ENCODE measurements at regions not wholly inside any gene's neighbourhood (a gene's known extent, or its start where the extent isn't known, plus 50 kb on each side); places are given as distances from the start of the nearest gene placed in this dataset.

DNA sequence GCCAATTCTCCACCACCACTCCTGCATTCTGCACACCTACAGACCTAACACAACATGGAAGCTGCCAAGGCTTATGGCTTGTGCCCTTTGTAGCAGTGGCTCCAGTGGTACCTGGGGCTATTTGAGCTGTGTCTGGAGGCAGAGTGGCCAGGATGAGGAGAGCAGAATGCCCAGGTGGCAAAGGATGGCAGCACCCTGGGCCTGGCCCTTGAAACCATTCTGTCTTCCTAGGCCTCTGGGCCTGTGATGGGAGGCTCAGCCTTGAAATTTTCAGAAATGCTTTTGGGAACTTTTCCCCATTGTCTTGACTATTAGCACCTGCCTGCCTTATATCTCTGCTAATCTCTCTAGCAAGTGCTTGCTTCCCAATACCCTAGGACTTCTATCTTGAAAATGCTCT is 241.7 kb downstream of the TMEM167A start:
- Histone ChIP-seq H3K4ac (replicated peaks; ENCODE audit: insufficient read length, low read depth, low read length) (no peak overlapping the region), H2BK5ac (ENCODE audit: low read depth, low read length) (no peak overlapping the region), H3K18ac (ENCODE audit: extremely low read depth, low read length) (no peak overlapping the region), H3K79me1 (ENCODE audit: low read depth, low read length) (no peaks in the 10 kb centered on the region), H3K56ac (replicated peaks; ENCODE audit: insufficient read length, low read depth, low read length) (no peak overlapping the region), H4K91ac (replicated peaks; ENCODE audit: insufficient read length, low read length) (no peak overlapping the region), H4K5ac (ENCODE audit: insufficient read length, low read depth, low read length) (no peak overlapping the region), H3K23me2 (ENCODE audit: low read depth, low read length) (no peaks in the 10 kb centered on the region), H2BK12ac (ENCODE audit: low read depth, low read length) (no peak overlapping the region), H2BK15ac (ENCODE audit: low read length) (no peak overlapping the region), H3K4me3 (ENCODE audit: extremely low read depth in 1 of 4, insufficient read depth in 2 of 4, low read depth in 3 of 4, low read length in 4 of 4) (no peak overlapping the region), H4K20me1 (replicated peaks in 1 of 2; ENCODE audit: control insufficient read depth in 1 of 2, insufficient read depth in 2 of 2, low read length in 2 of 2) (no peaks in the 10 kb centered on the region), H3K36me3 (ENCODE audit: control insufficient read depth in 2 of 4, insufficient read depth in 4 of 4, low read length in 3 of 4) (peaks cover 0 to 8% (median 0%) of the 10 kb centered on the region in 4 experiments; a peak in 2 of 8 replicates), H3K27ac (ENCODE audit: low read depth, low read length) (no peak overlapping the region), H3K9me3 (ENCODE audit: insufficient read depth in 2 of 2, low read depth in 1 of 2, low read length in 1 of 2) (peaks cover 12 to 25% of the 10 kb centered on the region in 2 experiments), H3K27me3 (replicated peaks in 1 of 4; ENCODE audit: control insufficient read depth in 3 of 4, extremely low read depth in 1 of 4, insufficient read depth in 3 of 4, low read length in 3 of 4) (no peaks in the 10 kb centered on the region), H2BK120ac (replicated peaks; ENCODE audit: low read depth, low read length) (no peak overlapping the region), H3K4me2 (ENCODE audit: insufficient read depth in 1 of 2, low read depth in 2 of 2, low read length in 2 of 2) (no peak overlapping the region), H3K9ac (replicated peaks in 1 of 4; ENCODE audit: extremely low read depth in 1 of 4, low read depth in 3 of 4, low read length in 3 of 4) (no peak overlapping the region), H3K4me1 (replicated peaks in 1 of 4; ENCODE audit: control insufficient read depth in 3 of 4, insufficient read depth in 4 of 4, low read length in 3 of 4) (peaks cover 0 to 4% (median 0%) of the 10 kb centered on the region in 4 experiments; a peak in 2 of 7 replicates), H4K8ac (ENCODE audit: extremely low read depth, insufficient read depth, low read length) (no peak overlapping the region), H2AFZ (ENCODE audit: low read length) (no peak overlapping the region), H2BK20ac (ENCODE audit: low read length) (no peak overlapping the region), H3K79me2 (ENCODE audit: control insufficient read depth in 1 of 2, insufficient read depth in 2 of 2, low read length in 2 of 2) (no peaks in the 10 kb centered on the region), H2AK5ac (ENCODE audit: low read depth, low read length) (no peak overlapping the region), H3K23ac (ENCODE audit: insufficient read length) (no peak overlapping the region), H3K14ac (ENCODE audit: insufficient read length) (no peak overlapping the region)
- POLR2A ChIA-PET (ENCODE audit: partially characterized antibody), result no interaction called here
- CTCF ChIA-PET (ENCODE audit: partially characterized antibody), result no interaction called here
- no peak for DNase-seq (ENCODE audit: low read depth in 1 of 2, low spot score in 2 of 2)
- FAIRE-seq, result no peak
- no peak for TF ChIP-seq JUN (IDR thresholded peaks at IDR 0.05; ENCODE audit: low read depth, low read length)
- TF ChIP-seq CHD1 (IDR thresholded peaks at IDR 0.05; ENCODE audit: low read depth, low read length), result no peak
- TF ChIP-seq CREB1 (IDR thresholded peaks at IDR 0.05), result no peak
- no peak for TF ChIP-seq RBBP5 (IDR thresholded peaks at IDR 0.05; ENCODE audit: borderline replicate concordance, low read depth, low read length)
- TF ChIP-seq, protein P1, sequence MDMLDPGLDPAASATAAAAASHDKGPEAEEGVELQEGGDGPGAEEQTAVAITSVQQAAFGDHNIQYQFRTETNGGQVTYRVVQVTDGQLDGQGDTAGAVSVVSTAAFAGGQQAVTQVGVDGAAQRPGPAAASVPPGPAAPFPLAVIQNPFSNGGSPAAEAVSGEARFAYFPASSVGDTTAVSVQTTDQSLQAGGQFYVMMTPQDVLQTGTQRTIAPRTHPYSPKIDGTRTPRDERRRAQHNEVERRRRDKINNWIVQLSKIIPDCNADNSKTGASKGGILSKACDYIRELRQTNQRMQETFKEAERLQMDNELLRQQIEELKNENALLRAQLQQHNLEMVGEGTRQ (IDR thresholded peaks at IDR 0.05; ENCODE audit: low read length), result no peak
- TF ChIP-seq FOSL1 (IDR thresholded peaks at IDR 0.05; ENCODE audit: insufficient read depth, low read depth, low read length), result no peak
- TF ChIP-seq BCL11A (IDR thresholded peaks at IDR 0.05; ENCODE audit: low read depth in 2 of 2, low read length in 2 of 2), result no peak
- no peak for TF ChIP-seq HDAC2 (IDR thresholded peaks at IDR 0.05; ENCODE audit: borderline replicate concordance in 1 of 2, low read depth in 2 of 2, low read length in 2 of 2)
- no peak for TF ChIP-seq PHF8 (conservative IDR thresholded peaks at IDR 0.05; ENCODE audit: low read depth, low read length)
- TF ChIP-seq CTBP2 (IDR thresholded peaks at IDR 0.05; ENCODE audit: borderline replicate concordance, insufficient read depth, insufficient read length, low read length), result no peak
- TF ChIP-seq KDM5A (IDR thresholded peaks at IDR 0.05; ENCODE audit: low read length), result no peak
- no peak for TF ChIP-seq SIRT6 (IDR thresholded peaks at IDR 0.05; ENCODE audit: low read length)
- TF ChIP-seq CBX5 (IDR thresholded peaks at IDR 0.05; ENCODE audit: low read depth, low read length), result no peak
- no peak for TF ChIP-seq CBX8 (IDR thresholded peaks at IDR 0.05; ENCODE audit: borderline replicate concordance, low read depth, low read length)
- no peak for TF ChIP-seq SIN3A (conservative IDR thresholded peaks at IDR 0.05 in 1 of 2, IDR thresholded peaks at IDR 0.05 in 1 of 2; ENCODE audit: low read depth in 1 of 2, low read length in 2 of 2)

All from H1 (cell line).